GM18505 (cell line): ENCODE measurements at regions not wholly inside any gene's neighbourhood (a gene's known extent, or its start where the extent isn't known, plus 50 kb on each side); places are given as distances from the start of the nearest gene placed in this dataset.
A peak's percentile ranks its signal among the peaks of the same experiment; 100 is the strongest.
"Not testable (repeated sequence)": the region's sequence is repeated elsewhere in the genome, so short reads cannot be mapped to it uniquely, and the experiment has no call there.

Source experiments
- ATAC-seq: cut with Tn5 transposase; IDR thresholded peaks from one replicate; pipeline ENCODE4 v1.9.1; 2021; ENCODE audit not compliant: unreplicated experiment
- POLR2A ChIP-seq: IDR thresholded peaks from 4 replicates; pipeline ENCODE4 v1.6.1; 2011; ENCODE audit warnings: borderline replicate concordance; ENCODE audit not compliant: insufficient read depth, insufficient read length; ENCODE audit errors: extremely low read depth

- ATAC-seq = no peak
- TF ChIP-seq POLR2A = no peak
Observed at GRCh38 chr7:17104419-17104818, 194.0 kb upstream of the AHR start.

- no peak for ATAC-seq
- no peak for TF ChIP-seq POLR2A
Observed at GRCh38 chr7:17105701-17106100, 192.8 kb upstream of the AHR start.

- TF ChIP-seq POLR2A = no peak
- ATAC-seq = no peak
Observed at GRCh38 chr7:17108049-17108584, 190.3 kb upstream of the AHR start.

DNA sequence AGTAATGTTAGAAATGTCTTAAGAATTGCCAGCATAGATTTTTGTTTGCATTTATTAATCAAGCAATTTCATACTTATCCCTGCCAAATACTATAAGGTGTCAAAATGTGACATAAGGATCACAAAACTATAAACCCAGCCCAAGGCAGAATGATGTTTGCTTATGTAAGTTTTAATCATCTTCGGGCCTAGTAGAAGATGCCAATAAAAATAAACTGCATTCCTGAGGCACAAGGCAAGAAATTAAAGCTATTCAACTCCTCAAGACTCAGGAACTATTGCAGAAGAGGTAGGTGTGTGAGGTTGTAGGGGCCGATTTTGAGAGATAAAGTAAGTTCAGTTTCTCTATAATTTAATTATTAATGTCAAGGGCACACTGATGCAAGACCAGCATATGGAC lies 189.4 kb upstream of the AHR start:
- no peak for TF ChIP-seq POLR2A
- ATAC-seq = no peak

DNA sequence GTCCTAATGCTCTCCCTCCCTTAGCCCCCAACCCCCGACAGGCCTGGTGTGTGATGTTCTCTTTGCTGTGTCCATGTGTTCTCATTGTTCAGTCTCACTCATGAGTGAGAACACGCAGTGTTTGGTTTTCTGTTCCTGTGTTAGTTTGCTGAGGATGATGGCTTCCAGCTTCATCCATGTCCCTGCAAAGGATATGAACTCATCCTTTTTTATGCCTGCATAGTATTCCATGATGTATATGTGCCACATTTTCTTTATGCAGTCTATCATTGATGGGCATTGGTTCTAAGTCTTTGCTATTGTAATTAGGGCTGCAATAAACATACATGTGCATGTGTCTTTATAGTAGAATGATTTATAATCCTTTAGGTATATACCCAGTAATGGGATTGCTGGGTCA lies 184.7 kb upstream of the AHR start:
- ATAC-seq = not testable (repeated sequence)

DNA sequence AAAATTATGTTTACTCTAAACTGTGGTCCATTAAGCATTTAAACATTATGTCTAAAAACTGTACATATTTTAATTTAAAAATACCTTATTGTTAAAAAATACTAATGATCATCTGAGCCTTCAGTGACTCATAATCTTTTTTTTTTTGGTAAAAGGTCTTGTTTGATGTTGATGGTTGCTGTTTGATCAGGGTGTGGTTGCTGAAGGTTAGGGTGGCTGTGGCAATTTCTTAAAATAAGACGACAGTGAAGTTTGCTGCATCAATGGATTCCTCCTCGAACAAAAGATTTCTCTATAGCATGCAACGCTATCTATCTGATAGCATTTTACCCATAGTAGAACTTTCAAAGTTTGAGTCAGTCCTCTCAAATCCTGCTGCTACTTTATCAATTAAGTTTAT lies 180.0 kb upstream of the AHR start:
- no peak for TF ChIP-seq POLR2A
- ATAC-seq = no peak

- TF ChIP-seq POLR2A = no peak
- ATAC-seq = no peak
Observed at GRCh38 chr7:17120756-17121155, 177.7 kb upstream of the AHR start.

DNA sequence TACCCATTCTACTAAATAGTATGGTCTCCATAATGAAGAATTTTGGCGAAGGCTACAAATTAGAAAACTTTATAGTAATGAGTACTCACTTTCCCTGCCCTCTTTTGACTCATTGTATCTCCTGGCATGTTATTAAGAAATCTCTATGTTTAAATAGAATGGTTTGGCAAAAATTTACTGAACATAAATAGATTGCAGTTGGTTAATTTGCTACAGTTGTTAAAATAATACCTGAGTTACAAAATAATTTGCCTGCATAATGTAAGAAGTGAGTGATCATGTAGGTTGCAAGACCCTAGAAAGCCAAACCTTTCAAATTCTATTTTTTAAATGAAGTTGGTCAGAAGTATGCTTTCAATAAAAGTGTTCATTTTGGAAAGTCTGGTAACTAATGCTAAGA lies 176.8 kb upstream of the AHR start:
- ATAC-seq = no peak
- no peak for TF ChIP-seq POLR2A

- TF ChIP-seq POLR2A = no peak
- peak; percentile 43 for ATAC-seq
Observed at GRCh38 chr7:17123020-17123419, 175.4 kb upstream of the AHR start.

GRCh38 chr7:17126413-17127268 lies 171.8 kb upstream of the AHR start:
- no peak for TF ChIP-seq POLR2A
- ATAC-seq = peak; percentile 72

- no peak for TF ChIP-seq POLR2A
- no peak for ATAC-seq
Observed at GRCh38 chr7:17129218-17129617, 169.2 kb upstream of the AHR start.

DNA sequence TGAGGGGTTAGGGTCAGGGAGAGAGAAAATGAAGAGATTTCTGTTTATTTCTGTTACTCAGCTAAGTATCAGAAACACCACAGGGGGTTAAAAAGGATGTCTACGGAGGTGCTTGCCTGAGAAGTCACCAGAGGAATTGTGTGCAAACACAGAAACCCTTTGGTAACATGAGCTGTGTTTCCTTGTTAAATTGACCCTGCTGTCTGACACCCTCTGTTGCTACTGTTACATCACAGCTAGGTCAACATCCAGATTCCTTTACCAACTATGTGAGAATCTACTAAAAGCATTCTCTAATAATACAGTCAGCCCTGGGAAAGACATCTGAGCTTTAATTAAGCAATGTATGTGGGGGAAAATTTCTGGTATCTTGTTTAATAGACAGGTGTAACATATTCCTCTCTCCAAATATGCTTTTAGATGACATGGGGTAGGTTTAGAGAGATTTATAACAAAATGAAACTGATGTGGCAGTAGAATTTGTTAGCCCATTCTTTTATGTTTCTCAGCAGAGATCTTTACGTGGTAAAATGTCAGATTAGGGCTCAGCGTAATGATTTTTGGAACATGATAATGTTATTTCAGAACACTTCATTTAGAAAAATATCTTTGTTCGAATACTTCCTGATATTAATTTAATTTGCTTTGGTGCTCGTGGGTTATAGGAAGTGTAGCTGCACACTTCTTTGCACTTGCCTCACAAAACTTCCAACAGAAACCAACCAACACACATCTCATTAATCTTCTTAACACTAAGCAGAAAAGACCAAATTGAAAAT lies 168.0 kb upstream of the AHR start:
- no peak for TF ChIP-seq POLR2A
- ATAC-seq = no peak

GRCh38 chr7:17131060-17131345 lies 167.4 kb upstream of the AHR start:
- no peak for TF ChIP-seq POLR2A
- ATAC-seq = no peak

GRCh38 chr7:17131983-17132655 lies 166.3 kb upstream of the AHR start:
- ATAC-seq = peak; percentile 34

GRCh38 chr7:17132726-17133125 lies 165.7 kb upstream of the AHR start:
- ATAC-seq = no peak
- no peak for TF ChIP-seq POLR2A

More at GRCh38 chr7:17131983-17132655, 166.3 kb upstream of the AHR start:
- no peak for TF ChIP-seq POLR2A
